Neural cell (in vitro differentiated cells): ENCODE measurements at regions not wholly inside any gene's neighbourhood (a gene's known extent, or its start where the extent isn't known, plus 50 kb on each side); places are given as distances from the start of the nearest gene placed in this dataset.

Experiments used
- RAD21 ChIP-seq: fragments of 450-650 bp; conservative IDR thresholded peaks from 2 replicates; pipeline ENCODE4 v1.6.1; 2014; ENCODE audit warnings: antibody characterized with exemption, mild to moderate bottlenecking, moderate library complexity
- TF ChIP-seq, protein P1 (sequence below): fragments of 450-650 bp; IDR thresholded peaks from 2 replicates; pipeline ENCODE4 v1.5.1; 2014; ENCODE audit warnings: antibody characterized with exemption, mild to moderate bottlenecking, moderate library complexity; ENCODE audit not compliant: poor library complexity, severe bottlenecking

DNA sequence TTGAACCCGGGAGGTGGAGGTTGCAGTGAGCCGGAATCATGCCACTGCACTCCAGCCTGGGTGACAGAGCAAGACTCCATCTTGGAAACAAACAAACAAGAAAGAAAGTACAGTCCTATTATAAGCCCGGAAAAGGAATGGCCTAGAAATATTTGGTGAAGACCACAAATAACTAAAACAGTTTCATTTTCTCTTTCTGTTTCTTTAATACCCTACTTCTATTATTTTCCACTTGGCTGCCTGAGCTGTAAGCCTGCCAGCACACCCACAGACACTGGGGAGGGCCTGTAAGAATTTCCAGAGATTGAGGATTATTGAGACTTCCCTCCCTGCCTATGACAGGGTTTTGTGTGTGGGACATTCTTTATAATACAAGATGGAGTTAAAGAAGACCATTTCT is 188.0 kb upstream of the DCC start:
- TF ChIP-seq, protein P1, sequence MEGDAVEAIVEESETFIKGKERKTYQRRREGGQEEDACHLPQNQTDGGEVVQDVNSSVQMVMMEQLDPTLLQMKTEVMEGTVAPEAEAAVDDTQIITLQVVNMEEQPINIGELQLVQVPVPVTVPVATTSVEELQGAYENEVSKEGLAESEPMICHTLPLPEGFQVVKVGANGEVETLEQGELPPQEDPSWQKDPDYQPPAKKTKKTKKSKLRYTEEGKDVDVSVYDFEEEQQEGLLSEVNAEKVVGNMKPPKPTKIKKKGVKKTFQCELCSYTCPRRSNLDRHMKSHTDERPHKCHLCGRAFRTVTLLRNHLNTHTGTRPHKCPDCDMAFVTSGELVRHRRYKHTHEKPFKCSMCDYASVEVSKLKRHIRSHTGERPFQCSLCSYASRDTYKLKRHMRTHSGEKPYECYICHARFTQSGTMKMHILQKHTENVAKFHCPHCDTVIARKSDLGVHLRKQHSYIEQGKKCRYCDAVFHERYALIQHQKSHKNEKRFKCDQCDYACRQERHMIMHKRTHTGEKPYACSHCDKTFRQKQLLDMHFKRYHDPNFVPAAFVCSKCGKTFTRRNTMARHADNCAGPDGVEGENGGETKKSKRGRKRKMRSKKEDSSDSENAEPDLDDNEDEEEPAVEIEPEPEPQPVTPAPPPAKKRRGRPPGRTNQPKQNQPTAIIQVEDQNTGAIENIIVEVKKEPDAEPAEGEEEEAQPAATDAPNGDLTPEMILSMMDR = no peak
- no peak for TF ChIP-seq RAD21
